OCI-LY1 (cell line): ENCODE measurements at regions not wholly inside any gene's neighbourhood (a gene's known extent, or its start where the extent isn't known, plus 50 kb on each side); places are given as distances from the start of the nearest gene placed in this dataset.

ENCODE experiments used
- CTCF ChIP-seq: fragments of 200-600 bp; sonication (generic), shearing (Covaris generic); IDR thresholded peaks from 2 replicates; pipeline ENCODE4 v1.5.1; 2017; ENCODE audit warnings: mild to moderate bottlenecking, antibody characterized with exemption, low read length, moderate library complexity, mixed read lengths
- EZH2 ChIP-seq: fragments of 200-600 bp; sonication (generic), shearing (Covaris generic); IDR thresholded peaks from 2 replicates; pipeline ENCODE4 v1.8.0; 2017; ENCODE audit warnings: borderline replicate concordance, mixed run types, mild to moderate bottlenecking, antibody characterized with exemption, low read length, moderate library complexity, mixed read lengths

- TF ChIP-seq CTCF (no peak), EZH2 (no peak)
Measured at GRCh38 chr5:36392186-36392585, 90.5 kb upstream of the RANBP3L start.
